H1 (cell line): ENCODE measurements at regions not wholly inside any gene's neighbourhood (a gene's known extent, or its start where the extent isn't known, plus 50 kb on each side); places are given as distances from the start of the nearest gene placed in this dataset.
"Not testable (repeated sequence)": the region's sequence is repeated elsewhere in the genome, so short reads cannot be mapped to it uniquely, and the experiment has no call there.

Experiments used
- CEBPB ChIP-seq: IDR thresholded peaks from 2 replicates; pipeline ENCODE4 v1.6.1; 2012; ENCODE audit warnings: low read depth, low read length
- CTCF ChIP-seq, 3 experiments: IDR thresholded peaks; 1 replicate in 2 of 3; 2 replicates in 1 of 3; pipeline versions ENCODE4 v1.5.1 to v1.6.1; 2011; ENCODE audit warnings: low read length in 3 of 3, mild to moderate bottlenecking in 3 of 3, inconsistent platforms in 2 of 3, low read depth in 1 of 3, moderate library complexity in 1 of 3; ENCODE audit not compliant: insufficient read depth in 1 of 3; ENCODE audit errors: control extremely low read depth in 1 of 3
- FOSL1 ChIP-seq: IDR thresholded peaks from 2 replicates; pipeline ENCODE4 v1.6.1; 2011; ENCODE audit warnings: mild to moderate bottlenecking, low read depth, low read length, moderate library complexity; ENCODE audit not compliant: insufficient read depth
- JUN ChIP-seq: IDR thresholded peaks from 2 replicates; pipeline ENCODE4 v1.6.1; 2011; ENCODE audit warnings: low read depth, mild to moderate bottlenecking, improper control_type of control experiment, low read length
- JUND ChIP-seq: IDR thresholded peaks from 2 replicates; pipeline ENCODE4 v1.6.1; 2011; ENCODE audit warnings: mild to moderate bottlenecking, improper control_type of control experiment, low read length
- POLR2A ChIP-seq, 2 experiments: IDR thresholded peaks; 1 replicate in 1 of 2; 2 replicates in 1 of 2; pipeline ENCODE4 v1.6.1; 2011; ENCODE audit warnings: low read depth in 2 of 2, low read length in 2 of 2, mild to moderate bottlenecking in 2 of 2; ENCODE audit errors: control extremely low read depth in 1 of 2
- POLR2AphosphoS5 ChIP-seq: IDR thresholded peaks from 2 replicates; pipeline ENCODE4 v1.6.1; 2011; ENCODE audit warnings: low read depth, low read length

- not testable (repeated sequence) for TF ChIP-seq JUND; POLR2AphosphoS5; FOSL1; CEBPB; CTCF (IDR thresholded peaks at IDR 0.05; ENCODE audit: control extremely low read depth in 1 of 3, insufficient read depth in 1 of 3, low read depth in 1 of 3, low read length in 3 of 3); POLR2A (IDR thresholded peaks at IDR 0.05; ENCODE audit: control extremely low read depth in 1 of 2, low read depth in 2 of 2, low read length in 2 of 2); JUN
Observed at GRCh38 chr16:5162801-5163200, 65.2 kb upstream of the EEF2KMT start.
